ENCODE measurements at regions not wholly inside any gene's neighbourhood (a gene's known extent, or its start where the extent isn't known, plus 50 kb on each side); places are given as distances from the start of the nearest gene placed in this dataset.
"Not testable (repeated sequence)": the region's sequence is repeated elsewhere in the genome, so short reads cannot be mapped to it uniquely, and the experiment has no call there.

DNA sequence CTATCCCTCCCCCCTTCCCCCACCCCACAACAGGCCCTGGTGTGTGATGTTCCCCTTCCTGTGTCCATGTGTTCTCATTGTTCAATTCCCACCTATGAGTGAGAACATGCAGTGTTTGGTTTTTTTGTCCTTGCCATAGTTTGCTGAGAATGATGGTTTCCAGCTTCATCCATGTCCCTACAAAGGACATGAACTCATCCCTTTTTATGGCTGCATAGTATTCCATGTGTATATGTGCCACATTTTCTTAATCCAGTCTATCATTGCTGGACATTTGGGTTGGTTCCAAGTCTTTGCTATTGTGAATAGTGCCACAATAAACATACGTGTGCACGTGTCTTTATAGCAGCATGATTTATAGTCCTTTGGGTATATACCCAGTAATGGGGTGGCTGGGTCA, 52.3 kb upstream of the MAN1A2 start:
- not testable (repeated sequence) for H3K4me1 ChIP-seq (ENCODE audit: control insufficient read depth in 4 of 4, insufficient read depth in 4 of 4, low read length in 3 of 4); H3K27me3 ChIP-seq (ENCODE audit: control insufficient read depth in 4 of 4, insufficient read depth in 4 of 4, low read length in 3 of 4); H3K27ac ChIP-seq (ENCODE audit: low read depth in 1 of 2, low read length in 2 of 2); H3K9me3 ChIP-seq (ENCODE audit: control insufficient read depth in 4 of 4, low read length in 3 of 4); H3K9ac ChIP-seq (ENCODE audit: low read depth in 1 of 2, low read length in 2 of 2); H3K36me3 ChIP-seq (ENCODE audit: control insufficient read depth in 4 of 4, insufficient read depth in 3 of 4, low read depth in 1 of 4, low read length in 3 of 4); H3K4me3 ChIP-seq (ENCODE audit: low read depth in 1 of 3, low read length in 3 of 3); DNase-seq (ENCODE audit: low spot score)
- 87% methylated on average over 2 of the region's 2 CpGs for WGBS

DNA sequence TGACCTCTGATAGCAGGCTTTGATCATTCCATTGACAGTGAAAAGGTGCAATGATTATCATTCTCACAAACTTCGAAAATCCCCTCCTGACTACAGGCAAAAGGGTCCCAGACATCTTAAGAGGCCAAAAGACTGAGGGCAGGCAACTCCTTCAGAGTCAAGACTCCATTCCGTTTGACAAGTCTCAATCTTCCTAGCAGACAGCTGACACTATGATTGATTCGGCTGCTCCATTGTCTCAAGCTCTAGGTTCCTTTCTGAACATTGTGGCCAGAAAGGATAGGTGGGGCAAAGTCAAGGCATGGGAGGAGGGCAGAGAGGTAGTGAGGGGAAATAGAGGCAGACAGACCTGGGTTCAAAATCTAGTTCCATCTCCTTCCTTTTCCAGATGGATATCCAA, 53.7 kb upstream of the MAN1A2 start:
- Histone ChIP-seq H3K9ac (ENCODE audit: low read depth in 1 of 2, low read length in 2 of 2) (no peak overlapping the region), H3K27ac (ENCODE audit: low read depth in 1 of 2, low read length in 2 of 2) (no peak overlapping the region), H3K4me1 (ENCODE audit: control insufficient read depth in 4 of 4, insufficient read depth in 4 of 4, low read length in 3 of 4) (no peaks in the 10 kb centered on the region), H3K9me3 (ENCODE audit: control insufficient read depth in 4 of 4, low read length in 3 of 4) (no peaks in the 10 kb centered on the region), H3K4me3 (ENCODE audit: low read depth in 1 of 3, low read length in 3 of 3) (no peak overlapping the region), H3K27me3 (ENCODE audit: control insufficient read depth in 4 of 4, insufficient read depth in 4 of 4, low read length in 3 of 4) (no peaks in the 10 kb centered on the region), H3K36me3 (ENCODE audit: control insufficient read depth in 4 of 4, insufficient read depth in 3 of 4, low read depth in 1 of 4, low read length in 3 of 4) (no peaks in the 10 kb centered on the region)
- 86% methylated on average over 3 of the region's 3 CpGs for WGBS
- TF ChIP-seq JUND (IDR thresholded peaks at IDR 0.05) = no peak
- TF ChIP-seq GABPA (IDR thresholded peaks at IDR 0.05 in 1 of 2, conservative IDR thresholded peaks at IDR 0.05 in 1 of 2) = no peak
- TF ChIP-seq EGR1 (IDR thresholded peaks at IDR 0.05; ENCODE audit: low read depth in 2 of 2) = no peak
- TF ChIP-seq HNF4A (conservative IDR thresholded peaks at IDR 0.05) = no peak
- no peak for TF ChIP-seq ZBTB33 (IDR thresholded peaks at IDR 0.05)
- no peak for TF ChIP-seq TAF1 (conservative IDR thresholded peaks at IDR 0.05)
- DNase-seq (ENCODE audit: low spot score) = no peak

DNA sequence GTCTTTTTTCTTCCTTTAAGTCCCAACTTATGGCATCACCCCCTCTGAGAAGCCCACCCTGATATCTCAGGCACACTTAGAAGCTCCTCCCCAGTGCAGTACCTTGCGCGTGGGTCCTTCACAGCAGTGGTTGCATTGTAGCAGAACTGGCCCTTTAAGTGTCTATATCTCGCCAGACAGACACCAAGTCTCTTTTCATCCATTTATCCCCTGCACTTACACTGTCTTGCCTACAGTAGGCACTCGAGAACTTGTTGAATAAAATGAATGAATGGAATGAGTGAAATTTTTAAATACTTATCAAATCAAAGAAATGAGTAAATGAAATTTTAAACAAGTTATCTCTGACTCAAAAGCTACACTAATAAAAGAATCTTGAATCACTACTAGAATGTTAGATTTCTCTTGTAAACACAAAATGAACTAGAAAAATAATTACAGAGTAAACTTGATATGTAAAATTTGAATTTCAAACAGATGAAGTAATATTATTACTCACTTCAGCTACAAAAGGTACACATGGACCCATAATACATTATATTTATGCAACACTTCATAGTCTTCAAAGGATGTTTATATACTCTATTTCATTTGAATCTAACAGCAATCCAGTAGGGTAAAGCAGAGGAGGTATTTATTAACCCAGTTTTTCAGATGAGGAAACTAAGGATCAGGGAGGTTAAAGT, 54.7 kb upstream of the MAN1A2 start:
- WGBS = 58% methylated on average over 4 of the region's 4 CpGs
- Histone ChIP-seq H3K27me3 (ENCODE audit: control insufficient read depth in 4 of 4, insufficient read depth in 4 of 4, low read length in 3 of 4) (no peaks in the 10 kb centered on the region), H3K9ac (ENCODE audit: low read depth in 1 of 2, low read length in 2 of 2) (no peak overlapping the region), H3K9me3 (ENCODE audit: control insufficient read depth in 4 of 4, low read length in 3 of 4) (no peaks in the 10 kb centered on the region), H3K4me3 (ENCODE audit: low read depth in 1 of 3, low read length in 3 of 3) (no peak overlapping the region), H3K27ac (ENCODE audit: low read depth in 1 of 2, low read length in 2 of 2) (no peak overlapping the region), H3K4me1 (ENCODE audit: control insufficient read depth in 4 of 4, insufficient read depth in 4 of 4, low read length in 3 of 4) (no peaks in the 10 kb centered on the region), H3K36me3 (ENCODE audit: control insufficient read depth in 4 of 4, insufficient read depth in 3 of 4, low read depth in 1 of 4, low read length in 3 of 4) (no peaks in the 10 kb centered on the region)
- no peak for DNase-seq (ENCODE audit: low spot score)
- TF ChIP-seq CTCF (IDR thresholded peaks at IDR 0.05; ENCODE audit: low read depth, low read length, missing input control) (peak; percentile 35), RAD21 (IDR thresholded peaks at IDR 0.05) (peak; percentile 46 to 53), GABPA (IDR thresholded peaks at IDR 0.05 in 1 of 2, conservative IDR thresholded peaks at IDR 0.05 in 1 of 2) (no peak), YY1 (IDR thresholded peaks at IDR 0.05) (no peak), TAF1 (conservative IDR thresholded peaks at IDR 0.05) (no peak)
